Mesendoderm (in vitro differentiated cells): ENCODE measurements at regions not wholly inside any gene's neighbourhood (a gene's known extent, or its start where the extent isn't known, plus 50 kb on each side); places are given as distances from the start of the nearest gene placed in this dataset.

Source experiments
- DNase-seq: peaks from one replicate; pipeline ENCODE4 v3.0.0; 2013
- H2AK5ac ChIP-seq: 2 replicates; pipeline ENCODE4 v1.6.1; 2013; ENCODE audit warnings: low read length, inconsistent platforms
- H2BK120ac ChIP-seq: 2 replicates; pipeline ENCODE4 v1.6.1; 2013; ENCODE audit warnings: low read depth, mild to moderate bottlenecking, low read length, moderate library complexity, mixed read lengths
- H2BK15ac ChIP-seq: replicated peaks from 2 replicates; pipeline ENCODE4 v1.6.1; 2013; ENCODE audit warnings: low read depth, mild to moderate bottlenecking, moderate library complexity
- H2BK5ac ChIP-seq: 2 replicates; pipeline ENCODE4 v1.6.1; 2013; ENCODE audit warnings: low read length, inconsistent platforms
- H3K18ac ChIP-seq: 2 replicates; pipeline ENCODE4 v1.6.1; 2013; ENCODE audit warnings: mild to moderate bottlenecking, low read length, mixed read lengths
- H3K23ac ChIP-seq: one replicate; pipeline ENCODE4 v1.6.1; 2013; ENCODE audit warnings: low read length
- H3K27ac ChIP-seq: 2 replicates; pipeline ENCODE4 v1.5.1; 2013; ENCODE audit warnings: low read depth, mild to moderate bottlenecking, inconsistent platforms, low read length, moderate library complexity
- H3K27me3 ChIP-seq: 2 replicates; pipeline ENCODE4 v1.6.1; 2013; ENCODE audit warnings: low read length, control low read depth, mild to moderate bottlenecking, inconsistent platforms; ENCODE audit not compliant: insufficient read depth, poor library complexity
- H3K36me3 ChIP-seq: 2 replicates; pipeline ENCODE4 v1.6.1; 2013; ENCODE audit warnings: low read length, inconsistent platforms; ENCODE audit not compliant: control insufficient read depth, insufficient read depth
- H3K4ac ChIP-seq: one replicate; pipeline ENCODE4 v1.6.1; 2013; ENCODE audit warnings: low read depth, mild to moderate bottlenecking, low read length, moderate library complexity
- H3K4me1 ChIP-seq: 2 replicates; pipeline ENCODE4 v1.6.1; 2013; ENCODE audit warnings: low read depth, low read length, inconsistent platforms; ENCODE audit not compliant: control insufficient read depth
- H3K4me2 ChIP-seq: 2 replicates; pipeline ENCODE4 v1.6.1; 2013; ENCODE audit warnings: low read length
- H3K4me3 ChIP-seq: 2 replicates; pipeline ENCODE4 v1.5.1; 2013; ENCODE audit warnings: mild to moderate bottlenecking, low read length
- H3K56ac ChIP-seq: one replicate; pipeline ENCODE4 v1.6.1; 2013; ENCODE audit warnings: low read length
- H3K79me1 ChIP-seq: 2 replicates; pipeline ENCODE4 v1.6.1; 2013; ENCODE audit warnings: low read length, inconsistent platforms
- H3K79me2 ChIP-seq: 2 replicates; pipeline ENCODE4 v1.6.1; 2013; ENCODE audit warnings: mild to moderate bottlenecking, low read length; ENCODE audit not compliant: control insufficient read depth, insufficient read depth
- H3K9ac ChIP-seq: 2 replicates; pipeline ENCODE4 v1.6.1; 2013; ENCODE audit warnings: low read length, inconsistent platforms
- H4K5ac ChIP-seq: one replicate; pipeline ENCODE4 v1.6.1; 2013; ENCODE audit warnings: low read length
- H4K8ac ChIP-seq: one replicate; pipeline ENCODE4 v1.6.1; 2013; ENCODE audit warnings: low read depth, mild to moderate bottlenecking, control low read depth, low read length, moderate library complexity
- WGBS: extraction: QIAGEN DNeasy Blood & Tissue Kit; methylation state at CpG from one replicate; pipeline ENCODE4 v1.1.7; 2013; ENCODE audit warnings: low lambda C conversion rate, missing lambda C conversion rate; ENCODE audit not compliant: insufficient coverage; ENCODE audit errors: extremely low coverage; 5-methylcytosine and 5-hydroxymethylcytosine counted together

DNA sequence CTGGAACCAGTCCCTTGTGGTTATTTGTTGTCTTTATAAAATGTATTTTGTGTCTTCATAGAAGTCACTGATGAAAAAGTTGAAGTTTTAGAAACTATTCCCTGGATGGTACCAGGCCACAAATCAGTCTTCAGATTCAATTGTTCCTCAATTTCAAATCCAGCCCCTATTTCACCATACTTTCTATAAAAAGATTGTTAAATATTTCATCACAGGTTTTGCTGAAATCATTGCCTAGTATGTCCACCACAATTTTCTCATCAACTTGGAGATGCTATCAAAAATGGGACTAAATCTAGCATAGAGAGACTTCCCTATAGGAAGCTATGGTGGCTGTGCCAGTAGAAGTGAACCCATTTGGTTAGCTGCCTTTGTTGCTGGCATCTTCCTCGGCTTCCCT lies 118.5 kb downstream of the RAB18 start:
- WGBS = no CpG with 5 or more reads among the region's 1 CpG
- Histone ChIP-seq H2BK5ac (no peak overlapping the region), H3K4me2 (no peak overlapping the region), H3K4ac (no peak overlapping the region), H2AK5ac (no peak overlapping the region), H4K5ac (no peak overlapping the region), H3K36me3 (no peaks in the 10 kb centered on the region), H3K79me2 (no peaks in the 10 kb centered on the region), H3K56ac (no peak overlapping the region), H2BK120ac (no peak overlapping the region), H3K4me3 (no peak overlapping the region), H3K27ac (no peak overlapping the region), H3K23ac (no peak overlapping the region), H3K4me1 (peaks cover 8% of the 10 kb centered on the region), H3K18ac (no peak overlapping the region), H3K9ac (no peak overlapping the region), H3K79me1 (no peaks in the 10 kb centered on the region), H2BK15ac (no peak overlapping the region), H4K8ac (no peak overlapping the region), H3K27me3 (no peaks in the 10 kb centered on the region)
- DNase-seq = no peak
